Upper lobe of left lung (tissue), 4 donors: ENCODE measurements at regions not wholly inside any gene's neighbourhood (a gene's known extent, or its start where the extent isn't known, plus 50 kb on each side); places are given as distances from the start of the nearest gene placed in this dataset.

Source experiments
- CTCF ChIP-seq, 6 experiments: fragments of 450-650 bp in 4 of 6; fragments of 200-600 bp in 2 of 6; sonication (generic) in 2 of 6; IDR thresholded peaks; one replicate each; pipeline ENCODE4 v1.5.1; 2016 to 2019; ENCODE audit warnings: antibody characterized with exemption in 6 of 6
- POLR2A ChIP-seq, 4 donors: fragments of 450-650 bp; IDR thresholded peaks; one replicate each; pipeline ENCODE4 v1.5.1; 2016 to 2017; ENCODE audit warnings: antibody characterized with exemption in 4 of 4, mild to moderate bottlenecking in 2 of 4

GRCh38 chr6:104118274-104118673, 741.4 kb downstream of the HACE1 start:
- TF ChIP-seq CTCF (IDR thresholded peaks at IDR 0.05) (no peak), POLR2A (IDR thresholded peaks at IDR 0.05) (no peak)
